ENCODE measurements at regions not wholly inside any gene's neighbourhood (a gene's known extent, or its start where the extent isn't known, plus 50 kb on each side); places are given as distances from the start of the nearest gene placed in this dataset.

DNA sequence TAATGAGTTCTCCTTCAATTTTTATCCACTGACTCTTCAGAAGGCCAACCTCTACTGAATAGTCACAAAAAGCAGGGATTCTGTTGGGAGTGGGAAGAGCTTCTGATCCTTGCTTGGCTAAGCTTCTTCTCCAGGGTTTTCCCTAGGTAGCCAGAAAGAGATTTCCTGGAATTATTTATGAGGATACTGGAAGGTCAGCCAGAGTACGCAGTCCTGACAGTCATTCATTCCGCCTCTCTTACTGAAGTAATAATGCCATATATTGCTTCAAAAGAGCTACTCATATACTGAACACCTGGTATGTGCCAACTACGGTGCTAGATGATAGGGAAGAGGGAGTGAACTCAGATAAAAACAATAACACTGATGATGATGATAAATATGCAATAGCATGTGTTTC is 116.1 kb downstream of the CCDC34 start:
- TF ChIP-seq CEBPB (IDR thresholded peaks at IDR 0.05; ENCODE audit: low read depth) (no peak), RAD21 (IDR thresholded peaks at IDR 0.05; ENCODE audit: low read depth) (no peak), YY1 (IDR thresholded peaks at IDR 0.05; ENCODE audit: extremely low read depth, insufficient replicate concordance, low read depth, low read length) (no peak), EGR1 (IDR thresholded peaks at IDR 0.05; ENCODE audit: low read depth) (no peak), POLR2AphosphoS5 (IDR thresholded peaks at IDR 0.05; ENCODE audit: low read depth, low read length) (no peak)
- TF ChIP-seq, protein P1, sequence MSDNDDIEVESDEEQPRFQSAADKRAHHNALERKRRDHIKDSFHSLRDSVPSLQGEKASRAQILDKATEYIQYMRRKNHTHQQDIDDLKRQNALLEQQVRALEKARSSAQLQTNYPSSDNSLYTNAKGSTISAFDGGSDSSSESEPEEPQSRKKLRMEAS (IDR thresholded peaks at IDR 0.05) = no peak
- TF ChIP-seq, protein P2, sequence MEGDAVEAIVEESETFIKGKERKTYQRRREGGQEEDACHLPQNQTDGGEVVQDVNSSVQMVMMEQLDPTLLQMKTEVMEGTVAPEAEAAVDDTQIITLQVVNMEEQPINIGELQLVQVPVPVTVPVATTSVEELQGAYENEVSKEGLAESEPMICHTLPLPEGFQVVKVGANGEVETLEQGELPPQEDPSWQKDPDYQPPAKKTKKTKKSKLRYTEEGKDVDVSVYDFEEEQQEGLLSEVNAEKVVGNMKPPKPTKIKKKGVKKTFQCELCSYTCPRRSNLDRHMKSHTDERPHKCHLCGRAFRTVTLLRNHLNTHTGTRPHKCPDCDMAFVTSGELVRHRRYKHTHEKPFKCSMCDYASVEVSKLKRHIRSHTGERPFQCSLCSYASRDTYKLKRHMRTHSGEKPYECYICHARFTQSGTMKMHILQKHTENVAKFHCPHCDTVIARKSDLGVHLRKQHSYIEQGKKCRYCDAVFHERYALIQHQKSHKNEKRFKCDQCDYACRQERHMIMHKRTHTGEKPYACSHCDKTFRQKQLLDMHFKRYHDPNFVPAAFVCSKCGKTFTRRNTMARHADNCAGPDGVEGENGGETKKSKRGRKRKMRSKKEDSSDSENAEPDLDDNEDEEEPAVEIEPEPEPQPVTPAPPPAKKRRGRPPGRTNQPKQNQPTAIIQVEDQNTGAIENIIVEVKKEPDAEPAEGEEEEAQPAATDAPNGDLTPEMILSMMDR (IDR thresholded peaks at IDR 0.05 in 2 of 3, conservative IDR thresholded peaks at IDR 0.05 in 1 of 3; ENCODE audit: borderline replicate concordance in 1 of 3, insufficient read depth in 1 of 3, low read depth in 2 of 3, low read length in 2 of 3) = no peak
- TF ChIP-seq, protein P3, sequence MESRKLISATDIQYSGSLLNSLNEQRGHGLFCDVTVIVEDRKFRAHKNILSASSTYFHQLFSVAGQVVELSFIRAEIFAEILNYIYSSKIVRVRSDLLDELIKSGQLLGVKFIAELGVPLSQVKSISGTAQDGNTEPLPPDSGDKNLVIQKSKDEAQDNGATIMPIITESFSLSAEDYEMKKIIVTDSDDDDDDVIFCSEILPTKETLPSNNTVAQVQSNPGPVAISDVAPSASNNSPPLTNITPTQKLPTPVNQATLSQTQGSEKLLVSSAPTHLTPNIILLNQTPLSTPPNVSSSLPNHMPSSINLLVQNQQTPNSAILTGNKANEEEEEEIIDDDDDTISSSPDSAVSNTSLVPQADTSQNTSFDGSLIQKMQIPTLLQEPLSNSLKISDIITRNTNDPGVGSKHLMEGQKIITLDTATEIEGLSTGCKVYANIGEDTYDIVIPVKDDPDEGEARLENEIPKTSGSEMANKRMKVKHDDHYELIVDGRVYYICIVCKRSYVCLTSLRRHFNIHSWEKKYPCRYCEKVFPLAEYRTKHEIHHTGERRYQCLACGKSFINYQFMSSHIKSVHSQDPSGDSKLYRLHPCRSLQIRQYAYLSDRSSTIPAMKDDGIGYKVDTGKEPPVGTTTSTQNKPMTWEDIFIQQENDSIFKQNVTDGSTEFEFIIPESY (IDR thresholded peaks at IDR 0.05; ENCODE audit: extremely low read depth, insufficient replicate concordance, low read length) = no peak
- TF ChIP-seq, protein P4, sequence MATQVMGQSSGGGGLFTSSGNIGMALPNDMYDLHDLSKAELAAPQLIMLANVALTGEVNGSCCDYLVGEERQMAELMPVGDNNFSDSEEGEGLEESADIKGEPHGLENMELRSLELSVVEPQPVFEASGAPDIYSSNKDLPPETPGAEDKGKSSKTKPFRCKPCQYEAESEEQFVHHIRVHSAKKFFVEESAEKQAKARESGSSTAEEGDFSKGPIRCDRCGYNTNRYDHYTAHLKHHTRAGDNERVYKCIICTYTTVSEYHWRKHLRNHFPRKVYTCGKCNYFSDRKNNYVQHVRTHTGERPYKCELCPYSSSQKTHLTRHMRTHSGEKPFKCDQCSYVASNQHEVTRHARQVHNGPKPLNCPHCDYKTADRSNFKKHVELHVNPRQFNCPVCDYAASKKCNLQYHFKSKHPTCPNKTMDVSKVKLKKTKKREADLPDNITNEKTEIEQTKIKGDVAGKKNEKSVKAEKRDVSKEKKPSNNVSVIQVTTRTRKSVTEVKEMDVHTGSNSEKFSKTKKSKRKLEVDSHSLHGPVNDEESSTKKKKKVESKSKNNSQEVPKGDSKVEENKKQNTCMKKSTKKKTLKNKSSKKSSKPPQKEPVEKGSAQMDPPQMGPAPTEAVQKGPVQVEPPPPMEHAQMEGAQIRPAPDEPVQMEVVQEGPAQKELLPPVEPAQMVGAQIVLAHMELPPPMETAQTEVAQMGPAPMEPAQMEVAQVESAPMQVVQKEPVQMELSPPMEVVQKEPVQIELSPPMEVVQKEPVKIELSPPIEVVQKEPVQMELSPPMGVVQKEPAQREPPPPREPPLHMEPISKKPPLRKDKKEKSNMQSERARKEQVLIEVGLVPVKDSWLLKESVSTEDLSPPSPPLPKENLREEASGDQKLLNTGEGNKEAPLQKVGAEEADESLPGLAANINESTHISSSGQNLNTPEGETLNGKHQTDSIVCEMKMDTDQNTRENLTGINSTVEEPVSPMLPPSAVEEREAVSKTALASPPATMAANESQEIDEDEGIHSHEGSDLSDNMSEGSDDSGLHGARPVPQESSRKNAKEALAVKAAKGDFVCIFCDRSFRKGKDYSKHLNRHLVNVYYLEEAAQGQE (IDR thresholded peaks at IDR 0.05; ENCODE audit: low read depth) = no peak

Data from HCT116 (cell line).